Spleen (tissue), 11 donors: ENCODE measurements at regions not wholly inside any gene's neighbourhood (a gene's known extent, or its start where the extent isn't known, plus 50 kb on each side); places are given as distances from the start of the nearest gene placed in this dataset.

Experiments used
- DNase-seq: peaks from one replicate; pipeline ENCODE4 v3.0.0-alpha.2; 2020
- H3K27ac ChIP-seq, 8 donors: fragments of 200-600 bp; sonication (generic) in 7 of 8; 1 replicate in 4 of 8; 2 replicates in 4 of 8; pipeline versions ENCODE4 v1.5.0 to v1.8.0; 2016 to 2021; ENCODE audit warnings: inconsistent platforms in 4 of 8, mild to moderate bottlenecking in 4 of 8, moderate library complexity in 1 of 8
- H3K27me3 ChIP-seq, 7 donors: fragments of 200-600 bp; sonication (generic) in 6 of 7; replicated peaks in 1 of 7; 1 replicate in 4 of 7; 2 replicates in 3 of 7; pipeline versions ENCODE4 v1.5.0 to v1.8.0; 2016 to 2021; ENCODE audit warnings: inconsistent platforms in 3 of 7, mild to moderate bottlenecking in 1 of 7
- H3K36me3 ChIP-seq, 6 donors: fragments of 200-600 bp; sonication (generic) in 5 of 6; 1 replicate in 4 of 6; 2 replicates in 2 of 6; pipeline versions ENCODE4 v1.5.0 to v1.8.0; 2016 to 2021; ENCODE audit warnings: inconsistent platforms in 2 of 6
- H3K4me1 ChIP-seq, 6 donors: fragments of 200-600 bp; sonication (generic) in 5 of 6; 1 replicate in 3 of 6; 2 replicates in 3 of 6; pipeline versions ENCODE4 v1.5.0 to v1.8.0; 2016 to 2021; ENCODE audit warnings: inconsistent platforms in 3 of 6
- H3K4me3 ChIP-seq, 8 donors: fragments of 200-600 bp; sonication (generic) in 7 of 8; 1 replicate in 4 of 8; 2 replicates in 4 of 8; pipeline versions ENCODE4 v1.5.0 to v1.8.0; 2016 to 2021; ENCODE audit warnings: inconsistent platforms in 4 of 8, mild to moderate bottlenecking in 4 of 8, moderate library complexity in 2 of 8
- H3K9me3 ChIP-seq, 8 donors: fragments of 200-600 bp; sonication (generic) in 7 of 8; 1 replicate in 4 of 8; 2 replicates in 4 of 8; pipeline versions ENCODE4 v1.5.0 to v1.8.0; 2016 to 2021; ENCODE audit warnings: inconsistent platforms in 4 of 8
- CTCF ChIP-seq, 11 experiments: fragments of 200-600 bp in 7 of 11; fragments of 450-650 bp in 4 of 11; sonication (generic) in 4 of 11; IDR thresholded peaks in 8 of 11; conservative IDR thresholded peaks in 3 of 11; 1 replicate in 7 of 11; 2 replicates in 4 of 11; pipeline versions ENCODE4 v1.4.0 to v1.8.0; 2016 to 2021; ENCODE audit warnings: antibody characterized with exemption in 11 of 11, inconsistent platforms in 4 of 11, mild to moderate bottlenecking in 1 of 11
- POLR2A ChIP-seq, 3 donors: fragments of 450-650 bp; IDR thresholded peaks; one replicate each; pipeline ENCODE4 v1.5.1; 2017; ENCODE audit warnings: antibody characterized with exemption in 3 of 3, mild to moderate bottlenecking in 1 of 3
- POLR2AphosphoS5 ChIP-seq, 3 donors: sonication (generic); formaldehyde crosslinking; IDR thresholded peaks; one replicate each; pipeline ENCODE4 v1.5.1; 2017; ENCODE audit warnings: antibody characterized with exemption in 3 of 3
- WGBS, 5 donors: extraction: QIAGEN DNeasy Blood & Tissue Kit in 3 of 5; methylation state at CpG; one replicate each; pipeline versions ENCODE4 v1.1.5 to v1.1.7; 2013 to 2018; 5-methylcytosine and 5-hydroxymethylcytosine counted together
- intact Hi-C: fragments of 100-400 bp; cut with DNase I; formaldehyde crosslinking; loops from one replicate; pipeline ENCODE4 v1.15.0; 2023; ENCODE audit warnings: low total_unique reads
- donor health status: healthy with polysubstance abuse.
- donor health status: DM: no; HTN: no; CAD: no; lungs with moderate emphysema.
- donor health status: DM: no; HTN: no; CAD: no.
- donor health status: Bipolar disorder and iron deficiency.
- donor health status: healthy.
- donor health status: DM: no; HTN: no; CAD: no.
- donor health status: DM: yes; HTN: yes; CAD: no.

- 55 to 93% (median 71%) methylated on average over 1 of the region's 1 CpG for WGBS, 5 donors
- intact Hi-C loops: loop anchor here (10.0 kb wide), 1 partner anchor 612 kb away; the partner anchor contains the start of gene ENC1
- H3K4me3 ChIP-seq: no peak overlapping the region
Measured at GRCh38 chr5:74032617-74033016, 406.6 kb downstream of the ARHGEF28 start.

GRCh38 chr5:74031536-74031935 is 405.5 kb downstream of the ARHGEF28 start:
- no peaks in the 10 kb centered on the region for H3K9me3 ChIP-seq
- DNase-seq: no peak
- peaks cover 0 to 16% (median 11%) of the 10 kb centered on the region in 6 donors for H3K4me1 ChIP-seq
- TF ChIP-seq CTCF (IDR thresholded peaks at IDR 0.05 in 8 of 11, conservative IDR thresholded peaks at IDR 0.05 in 3 of 11) (no peak), POLR2AphosphoS5 (IDR thresholded peaks at IDR 0.05) (no peak), POLR2A (IDR thresholded peaks at IDR 0.05) (no peak)
- H3K4me3 ChIP-seq: no peak overlapping the region
- intact Hi-C loops: loop anchor here (10.0 kb wide), 1 partner anchor 613 kb away; the partner anchor contains the start of gene ENC1
- H3K36me3 ChIP-seq: no peaks in the 10 kb centered on the region
- peaks cover 0 to 7% (median 0%) of the 10 kb centered on the region in 7 donors for H3K27me3 ChIP-seq
- WGBS, 5 donors: 81 to 89% (median 84%) methylated on average over 3 of the region's 3 CpGs
- H3K27ac ChIP-seq: no peak overlapping the region

More at GRCh38 chr5:74032617-74033016, 406.6 kb downstream of the ARHGEF28 start:
- TF ChIP-seq CTCF (IDR thresholded peaks at IDR 0.05 in 8 of 11, conservative IDR thresholded peaks at IDR 0.05 in 3 of 11) (no peak), POLR2AphosphoS5 (IDR thresholded peaks at IDR 0.05) (no peak), POLR2A (IDR thresholded peaks at IDR 0.05) (no peak)
- Histone ChIP-seq H3K27ac (no peak overlapping the region), H3K36me3 (no peaks in the 10 kb centered on the region), H3K27me3 (peaks cover 0 to 7% (median 0%) of the 10 kb centered on the region in 7 donors), H3K4me1 (peaks cover 0 to 16% (median 11%) of the 10 kb centered on the region in 6 donors), H3K9me3 (no peaks in the 10 kb centered on the region)
- no peak for DNase-seq

- DNase-seq: no peak
- 89 to 98% (median 94%) methylated on average over 5 of the region's 5 CpGs for WGBS, 5 donors
- TF ChIP-seq POLR2A (IDR thresholded peaks at IDR 0.05) (no peak), POLR2AphosphoS5 (IDR thresholded peaks at IDR 0.05) (no peak), CTCF (IDR thresholded peaks at IDR 0.05 in 8 of 11, conservative IDR thresholded peaks at IDR 0.05 in 3 of 11) (no peak)
- no peak overlapping the region for H3K27ac ChIP-seq
- peaks cover 0 to 13% (median 9%) of the 10 kb centered on the region in 6 donors for H3K4me1 ChIP-seq
- H3K4me3 ChIP-seq: no peak overlapping the region
- intact Hi-C loops: loop anchor here (10.0 kb wide), 1 partner anchor 614 kb away; the partner anchor contains the start of gene ENC1
- H3K9me3 ChIP-seq: no peaks in the 10 kb centered on the region
- H3K27me3 ChIP-seq: peaks cover 0 to 7% (median 0%) of the 10 kb centered on the region in 7 donors
- H3K36me3 ChIP-seq: no peaks in the 10 kb centered on the region
Measured at GRCh38 chr5:74030821-74031220, 404.8 kb downstream of the ARHGEF28 start.

GRCh38 chr5:74030371-74030770 is 404.4 kb downstream of the ARHGEF28 start:
- Histone ChIP-seq H3K27me3 (peaks cover 0 to 7% (median 0%) of the 10 kb centered on the region in 7 donors), H3K9me3 (no peaks in the 10 kb centered on the region), H3K4me1 (peaks cover 0 to 9% (median 5%) of the 10 kb centered on the region in 6 donors), H3K4me3 (no peak overlapping the region), H3K27ac (no peak overlapping the region), H3K36me3 (no peaks in the 10 kb centered on the region)
- 92 to 95% (median 93%) methylated on average over 4 of the region's 4 CpGs for WGBS, 5 donors
- no peak for DNase-seq
- TF ChIP-seq POLR2A (IDR thresholded peaks at IDR 0.05) (no peak), POLR2AphosphoS5 (IDR thresholded peaks at IDR 0.05) (no peak), CTCF (IDR thresholded peaks at IDR 0.05 in 8 of 11, conservative IDR thresholded peaks at IDR 0.05 in 3 of 11) (no peak)
- intact Hi-C loops: loop anchor here (10.0 kb wide), 1 partner anchor 614 kb away; the partner anchor contains the start of gene ENC1
